DND-41 (cell line): ENCODE measurements at regions not wholly inside any gene's neighbourhood (a gene's known extent, or its start where the extent isn't known, plus 50 kb on each side); places are given as distances from the start of the nearest gene placed in this dataset.

Source experiments
- EZH2 ChIP-seq: IDR thresholded peaks from 3 replicates; pipeline ENCODE4 v1.6.1; 2012; ENCODE audit warnings: borderline replicate concordance, low read depth, mild to moderate bottlenecking, moderate library complexity, low read length, inconsistent platforms; ENCODE audit not compliant: severe bottlenecking
- TF ChIP-seq, protein P1 (sequence below): IDR thresholded peaks from 2 replicates; pipeline ENCODE4 v1.5.1; 2012; ENCODE audit warnings: borderline replicate concordance, low read length, moderate library complexity, mild to moderate bottlenecking; ENCODE audit not compliant: poor library complexity, severe bottlenecking; ENCODE audit errors: extremely low read depth

DNA sequence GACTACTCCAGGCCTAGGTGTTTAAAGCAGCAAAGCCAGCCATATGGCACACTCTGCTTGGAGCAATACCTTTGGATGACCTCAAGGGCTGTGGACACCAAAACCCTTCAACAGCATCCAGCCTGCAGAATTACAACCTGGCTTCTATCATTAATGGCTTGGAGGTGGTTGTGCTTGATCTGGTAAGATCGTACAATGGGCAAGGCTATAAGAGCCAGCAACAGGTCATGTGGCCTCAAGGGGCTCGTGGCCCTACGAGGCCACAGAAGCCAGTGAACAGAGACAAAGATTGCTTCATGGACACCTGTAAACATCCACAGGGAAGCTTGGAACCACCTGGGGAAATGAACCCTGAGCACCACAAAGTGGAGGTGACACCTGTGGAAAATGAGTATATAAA, 657.3 kb downstream of the BCL11B start:
- TF ChIP-seq, protein P1, sequence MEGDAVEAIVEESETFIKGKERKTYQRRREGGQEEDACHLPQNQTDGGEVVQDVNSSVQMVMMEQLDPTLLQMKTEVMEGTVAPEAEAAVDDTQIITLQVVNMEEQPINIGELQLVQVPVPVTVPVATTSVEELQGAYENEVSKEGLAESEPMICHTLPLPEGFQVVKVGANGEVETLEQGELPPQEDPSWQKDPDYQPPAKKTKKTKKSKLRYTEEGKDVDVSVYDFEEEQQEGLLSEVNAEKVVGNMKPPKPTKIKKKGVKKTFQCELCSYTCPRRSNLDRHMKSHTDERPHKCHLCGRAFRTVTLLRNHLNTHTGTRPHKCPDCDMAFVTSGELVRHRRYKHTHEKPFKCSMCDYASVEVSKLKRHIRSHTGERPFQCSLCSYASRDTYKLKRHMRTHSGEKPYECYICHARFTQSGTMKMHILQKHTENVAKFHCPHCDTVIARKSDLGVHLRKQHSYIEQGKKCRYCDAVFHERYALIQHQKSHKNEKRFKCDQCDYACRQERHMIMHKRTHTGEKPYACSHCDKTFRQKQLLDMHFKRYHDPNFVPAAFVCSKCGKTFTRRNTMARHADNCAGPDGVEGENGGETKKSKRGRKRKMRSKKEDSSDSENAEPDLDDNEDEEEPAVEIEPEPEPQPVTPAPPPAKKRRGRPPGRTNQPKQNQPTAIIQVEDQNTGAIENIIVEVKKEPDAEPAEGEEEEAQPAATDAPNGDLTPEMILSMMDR, result no peak
- TF ChIP-seq EZH2, result no peak
